ENCODE measurements at regions not wholly inside any gene's neighbourhood (a gene's known extent, or its start where the extent isn't known, plus 50 kb on each side); places are given as distances from the start of the nearest gene placed in this dataset.

DNA sequence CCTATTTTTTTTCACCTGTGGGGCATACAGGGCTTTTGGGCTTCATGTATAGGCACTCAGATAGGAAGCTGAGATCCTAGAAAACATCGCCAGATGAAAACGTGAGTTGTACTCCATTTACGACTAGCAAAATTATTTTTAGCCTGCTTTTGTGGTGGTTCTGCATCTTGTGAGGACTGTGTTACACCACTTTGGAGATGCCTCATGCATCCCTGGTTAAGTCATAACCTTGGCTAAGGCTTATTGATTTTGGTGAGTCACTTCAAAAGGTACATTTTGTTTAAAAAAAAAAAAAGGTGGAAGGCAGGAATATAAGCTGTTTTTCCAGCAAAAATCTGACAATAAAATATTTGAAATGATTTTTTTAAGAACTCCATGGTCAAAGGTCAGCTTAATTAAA is 101.8 kb upstream of the OLFM3 start:
- TF ChIP-seq, protein P1, sequence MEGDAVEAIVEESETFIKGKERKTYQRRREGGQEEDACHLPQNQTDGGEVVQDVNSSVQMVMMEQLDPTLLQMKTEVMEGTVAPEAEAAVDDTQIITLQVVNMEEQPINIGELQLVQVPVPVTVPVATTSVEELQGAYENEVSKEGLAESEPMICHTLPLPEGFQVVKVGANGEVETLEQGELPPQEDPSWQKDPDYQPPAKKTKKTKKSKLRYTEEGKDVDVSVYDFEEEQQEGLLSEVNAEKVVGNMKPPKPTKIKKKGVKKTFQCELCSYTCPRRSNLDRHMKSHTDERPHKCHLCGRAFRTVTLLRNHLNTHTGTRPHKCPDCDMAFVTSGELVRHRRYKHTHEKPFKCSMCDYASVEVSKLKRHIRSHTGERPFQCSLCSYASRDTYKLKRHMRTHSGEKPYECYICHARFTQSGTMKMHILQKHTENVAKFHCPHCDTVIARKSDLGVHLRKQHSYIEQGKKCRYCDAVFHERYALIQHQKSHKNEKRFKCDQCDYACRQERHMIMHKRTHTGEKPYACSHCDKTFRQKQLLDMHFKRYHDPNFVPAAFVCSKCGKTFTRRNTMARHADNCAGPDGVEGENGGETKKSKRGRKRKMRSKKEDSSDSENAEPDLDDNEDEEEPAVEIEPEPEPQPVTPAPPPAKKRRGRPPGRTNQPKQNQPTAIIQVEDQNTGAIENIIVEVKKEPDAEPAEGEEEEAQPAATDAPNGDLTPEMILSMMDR (IDR thresholded peaks at IDR 0.05), result no peak
- TF ChIP-seq ZFX (IDR thresholded peaks at IDR 0.05; ENCODE audit: borderline replicate concordance), result no peak

All from 22Rv1 (cell line).